ENCODE measurements at regions not wholly inside any gene's neighbourhood (a gene's known extent, or its start where the extent isn't known, plus 50 kb on each side); places are given as distances from the start of the nearest gene placed in this dataset.

DNA sequence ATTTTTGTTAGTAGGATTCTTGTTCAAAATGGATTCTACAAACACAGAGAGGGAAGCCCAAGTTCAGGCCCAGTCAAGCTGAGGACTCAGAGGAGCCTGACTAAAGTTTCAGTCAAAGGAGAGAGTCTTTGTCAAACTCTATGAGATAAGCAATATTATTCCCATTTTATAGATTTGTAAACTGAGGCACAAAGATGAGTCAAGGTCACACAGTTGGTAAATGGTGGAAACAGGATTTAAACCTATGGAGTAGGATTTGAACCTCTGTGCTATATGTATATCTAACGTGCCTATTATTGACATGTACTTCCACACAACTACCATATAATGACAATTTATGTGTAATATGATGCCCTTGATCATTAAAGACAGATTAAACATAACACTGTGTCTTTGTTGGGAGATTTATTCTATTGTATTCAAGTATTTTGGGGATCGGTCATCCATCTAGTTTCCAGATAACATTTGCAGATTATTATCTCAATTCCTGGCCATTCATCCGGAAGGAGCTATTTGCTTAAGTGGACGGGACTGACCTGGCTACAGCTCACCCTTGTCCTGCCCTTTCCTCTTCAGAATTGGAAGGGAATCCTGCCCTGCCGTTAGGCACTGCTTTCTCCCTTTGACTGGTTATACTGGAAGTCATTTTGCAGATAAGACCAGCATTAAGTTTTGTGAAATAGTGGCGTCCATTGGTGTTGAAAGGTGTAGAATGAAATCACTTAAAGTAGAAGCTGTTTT lies 86.1 kb upstream of the LMO4 start:
- H3K4me2 ChIP-seq (ENCODE audit: low read length) = no peak overlapping the region
- no peak overlapping the region for H2AFZ ChIP-seq (ENCODE audit: low read length)
- H3K4me1 ChIP-seq (ENCODE audit: insufficient read depth, low read length, severe bottlenecking) = no peaks in the 10 kb centered on the region
- no peaks in the 10 kb centered on the region for H3K79me2 ChIP-seq (ENCODE audit: insufficient read depth, low read length)
- no peak overlapping the region for H3K4me3 ChIP-seq (ENCODE audit: low read depth, low read length, poor library complexity, severe bottlenecking)
- no peak overlapping the region for H3K27ac ChIP-seq (ENCODE audit: low read depth, low read length, poor library complexity, severe bottlenecking)
- H3K36me3 ChIP-seq (ENCODE audit: insufficient read depth, low read length) = no peaks in the 10 kb centered on the region
- TF ChIP-seq, protein P1, sequence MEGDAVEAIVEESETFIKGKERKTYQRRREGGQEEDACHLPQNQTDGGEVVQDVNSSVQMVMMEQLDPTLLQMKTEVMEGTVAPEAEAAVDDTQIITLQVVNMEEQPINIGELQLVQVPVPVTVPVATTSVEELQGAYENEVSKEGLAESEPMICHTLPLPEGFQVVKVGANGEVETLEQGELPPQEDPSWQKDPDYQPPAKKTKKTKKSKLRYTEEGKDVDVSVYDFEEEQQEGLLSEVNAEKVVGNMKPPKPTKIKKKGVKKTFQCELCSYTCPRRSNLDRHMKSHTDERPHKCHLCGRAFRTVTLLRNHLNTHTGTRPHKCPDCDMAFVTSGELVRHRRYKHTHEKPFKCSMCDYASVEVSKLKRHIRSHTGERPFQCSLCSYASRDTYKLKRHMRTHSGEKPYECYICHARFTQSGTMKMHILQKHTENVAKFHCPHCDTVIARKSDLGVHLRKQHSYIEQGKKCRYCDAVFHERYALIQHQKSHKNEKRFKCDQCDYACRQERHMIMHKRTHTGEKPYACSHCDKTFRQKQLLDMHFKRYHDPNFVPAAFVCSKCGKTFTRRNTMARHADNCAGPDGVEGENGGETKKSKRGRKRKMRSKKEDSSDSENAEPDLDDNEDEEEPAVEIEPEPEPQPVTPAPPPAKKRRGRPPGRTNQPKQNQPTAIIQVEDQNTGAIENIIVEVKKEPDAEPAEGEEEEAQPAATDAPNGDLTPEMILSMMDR (IDR thresholded peaks at IDR 0.05; ENCODE audit: low read length) = no peak
- no peak for TF ChIP-seq EZH2 (IDR thresholded peaks at IDR 0.05; ENCODE audit: borderline replicate concordance, low read length)
- H3K9ac ChIP-seq (ENCODE audit: low read length) = no peak overlapping the region
- H4K20me1 ChIP-seq (ENCODE audit: insufficient read depth, low read length) = no peaks in the 10 kb centered on the region
- H3K27me3 ChIP-seq (ENCODE audit: insufficient read depth, low read length) = peaks cover 4% of the 10 kb centered on the region; the same call in 1 of the 2 replicates
- no peaks in the 10 kb centered on the region for H3F3A ChIP-seq (ENCODE audit: insufficient read depth, low read length)
- no peaks in the 10 kb centered on the region for H3K9me3 ChIP-seq (ENCODE audit: low read length)
- H3K9me2 ChIP-seq (ENCODE audit: low read depth, low read length) = no peaks in the 10 kb centered on the region

DNA sequence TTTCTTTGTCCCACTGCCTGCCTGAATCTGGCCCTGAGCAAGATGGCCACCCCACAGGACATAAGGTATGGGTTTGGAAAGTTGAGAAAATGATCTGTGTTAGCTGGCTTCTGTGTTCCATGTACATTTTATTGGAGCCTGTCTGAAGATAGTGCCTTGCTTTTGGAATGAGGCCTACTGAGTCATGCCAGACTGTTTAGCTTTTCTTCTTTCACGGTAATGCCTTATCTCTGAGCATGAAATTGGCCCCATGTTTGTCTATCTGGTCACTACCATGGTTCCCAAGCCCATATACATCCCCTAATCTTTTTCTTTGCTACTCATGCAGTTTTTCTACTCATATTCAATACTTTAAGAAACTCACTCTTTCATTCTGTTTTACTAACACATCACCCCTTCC lies 85.1 kb upstream of the LMO4 start:
- H4K20me1 ChIP-seq (ENCODE audit: insufficient read depth, low read length) = no peaks in the 10 kb centered on the region
- H3K79me2 ChIP-seq (ENCODE audit: insufficient read depth, low read length) = no peaks in the 10 kb centered on the region
- no peak overlapping the region for H3K4me3 ChIP-seq (ENCODE audit: low read depth, low read length, poor library complexity, severe bottlenecking)
- no peak for TF ChIP-seq EZH2 (IDR thresholded peaks at IDR 0.05; ENCODE audit: borderline replicate concordance, low read length)
- TF ChIP-seq, protein P1 (IDR thresholded peaks at IDR 0.05; ENCODE audit: low read length) = no peak
- no peak overlapping the region for H2AFZ ChIP-seq (ENCODE audit: low read length)
- H3K9me2 ChIP-seq (ENCODE audit: low read depth, low read length) = no peaks in the 10 kb centered on the region
- no peaks in the 10 kb centered on the region for H3F3A ChIP-seq (ENCODE audit: insufficient read depth, low read length)
- H3K4me2 ChIP-seq (ENCODE audit: low read length) = no peak overlapping the region
- H3K27ac ChIP-seq (ENCODE audit: low read depth, low read length, poor library complexity, severe bottlenecking) = no peak overlapping the region
- no peak overlapping the region for H3K9ac ChIP-seq (ENCODE audit: low read length)
- H3K4me1 ChIP-seq (ENCODE audit: insufficient read depth, low read length, severe bottlenecking) = no peaks in the 10 kb centered on the region
- no peaks in the 10 kb centered on the region for H3K36me3 ChIP-seq (ENCODE audit: insufficient read depth, low read length)
- H3K27me3 ChIP-seq (ENCODE audit: insufficient read depth, low read length) = peaks cover 4% of the 10 kb centered on the region; the same call in 1 of the 2 replicates
- H3K9me3 ChIP-seq (ENCODE audit: low read length) = no peaks in the 10 kb centered on the region

GRCh38 chr1:87246436-87246835 lies 82.2 kb upstream of the LMO4 start:
- H3F3A ChIP-seq (ENCODE audit: insufficient read depth, low read length) = no peaks in the 10 kb centered on the region

More at GRCh38 chr1:87246436-87246835, 82.2 kb upstream of the LMO4 start:
- H3K36me3 ChIP-seq (ENCODE audit: insufficient read depth, low read length) = no peaks in the 10 kb centered on the region
- H3K9me2 ChIP-seq (ENCODE audit: low read depth, low read length) = no peaks in the 10 kb centered on the region
- H2AFZ ChIP-seq (ENCODE audit: low read length) = no peak overlapping the region
- H3K4me1 ChIP-seq (ENCODE audit: insufficient read depth, low read length, severe bottlenecking) = no peaks in the 10 kb centered on the region
- no peak overlapping the region for H3K9ac ChIP-seq (ENCODE audit: low read length)
- no peak overlapping the region for H3K4me3 ChIP-seq (ENCODE audit: low read depth, low read length, poor library complexity, severe bottlenecking)
- H3K27me3 ChIP-seq (ENCODE audit: insufficient read depth, low read length) = no peaks in the 10 kb centered on the region
- no peaks in the 10 kb centered on the region for H3K79me2 ChIP-seq (ENCODE audit: insufficient read depth, low read length)
- no peak overlapping the region for H3K27ac ChIP-seq (ENCODE audit: low read depth, low read length, poor library complexity, severe bottlenecking)
- no peak for TF ChIP-seq EZH2 (IDR thresholded peaks at IDR 0.05; ENCODE audit: borderline replicate concordance, low read length)
- TF ChIP-seq, protein P1 (IDR thresholded peaks at IDR 0.05; ENCODE audit: low read length) = no peak
- no peaks in the 10 kb centered on the region for H4K20me1 ChIP-seq (ENCODE audit: insufficient read depth, low read length)
- H3K9me3 ChIP-seq (ENCODE audit: low read length) = no peaks in the 10 kb centered on the region
- no peak overlapping the region for H3K4me2 ChIP-seq (ENCODE audit: low read length)

Data from OCI-LY1 (cell line).